ENCODE measurements at regions not wholly inside any gene's neighbourhood (a gene's known extent, or its start where the extent isn't known, plus 50 kb on each side); places are given as distances from the start of the nearest gene placed in this dataset.

- Mint-ChIP-seq H3K27ac (no peak overlapping the region), H3K9me3 (0 out of 2 replicates have a peak, but pooled peaks cover 5% of the 10 kb centered on the region), H3K27me3 (ENCODE audit: low read depth) (no peaks in the 10 kb centered on the region), H3K36me3 (no peaks in the 10 kb centered on the region), H3K4me1 (peaks cover 9% of the 10 kb centered on the region), H3K4me3 (no peak overlapping the region)
- DNase-seq (ENCODE audit: low spot score) (no peak), ATAC-seq (no peak)
- ChIA-PET POLR2A (no interaction called here), CTCF (no interaction called here)
- TF ChIP-seq USF2 (CRISPR knock-in tag; IDR thresholded peaks at IDR 0.05) (no peak), FOXK1 (CRISPR knock-in tag; IDR thresholded peaks at IDR 0.05) (no peak)
These were observed 246.0 kb upstream of the TENT5A start for GRCh38 chr6:81998432-81998831.

GRCh38 chr6:81997090-81997926, 244.8 kb upstream of the TENT5A start:
- Mint-ChIP-seq H3K27ac (no peak overlapping the region), H3K36me3 (no peaks in the 10 kb centered on the region), H3K27me3 (ENCODE audit: low read depth) (no peaks in the 10 kb centered on the region), H3K4me3 (no peak overlapping the region), H3K9me3 (0 out of 2 replicates have a peak, but pooled peaks cover 5% of the 10 kb centered on the region), H3K4me1 (peaks cover 9% of the 10 kb centered on the region)
- POLR2A ChIA-PET: no interaction called here
- DNase-seq (ENCODE audit: low spot score) (no peak), ATAC-seq (no peak)
- TF ChIP-seq ZBTB21 (CRISPR knock-in tag; IDR thresholded peaks at IDR 0.05; ENCODE audit: borderline replicate concordance) (no peak), ZNF425 (CRISPR knock-in tag; conservative IDR thresholded peaks at IDR 0.05) (no peak), E2F4 (CRISPR knock-in tag; IDR thresholded peaks at IDR 0.05; ENCODE audit: borderline replicate concordance, low read depth) (no peak), SOX15 (CRISPR knock-in tag; IDR thresholded peaks at IDR 0.05) (no peak), PREB (CRISPR knock-in tag; IDR thresholded peaks at IDR 0.05; ENCODE audit: borderline replicate concordance) (no peak), NFE2L1 (CRISPR knock-in tag; IDR thresholded peaks at IDR 0.05) (no peak), SP1 (CRISPR knock-in tag; conservative IDR thresholded peaks at IDR 0.05) (no peak), ATF3 (CRISPR knock-in tag; conservative IDR thresholded peaks at IDR 0.05) (no peak), NFYB (CRISPR knock-in tag; conservative IDR thresholded peaks at IDR 0.05; ENCODE audit: low read depth) (no peak), ZNF512 (CRISPR knock-in tag; IDR thresholded peaks at IDR 0.05; ENCODE audit: borderline replicate concordance) (no peak), ZNF263 (CRISPR knock-in tag; IDR thresholded peaks at IDR 0.05; ENCODE audit: low read depth) (no peak), CBFB (CRISPR knock-in tag; IDR thresholded peaks at IDR 0.05; ENCODE audit: low read depth) (no peak), KAT7 (CRISPR knock-in tag; IDR thresholded peaks at IDR 0.05; ENCODE audit: borderline replicate concordance) (no peak), ZNF138 (CRISPR knock-in tag; conservative IDR thresholded peaks at IDR 0.05) (no peak), MXD4 (CRISPR knock-in tag; IDR thresholded peaks at IDR 0.05; ENCODE audit: borderline replicate concordance) (no peak), TP53 (CRISPR knock-in tag; IDR thresholded peaks at IDR 0.05) (no peak), HMGA2 (CRISPR knock-in tag; IDR thresholded peaks at IDR 0.05) (no peak), FOXP4 (CRISPR knock-in tag; IDR thresholded peaks at IDR 0.05) (no peak), SMAD4 (CRISPR knock-in tag; IDR thresholded peaks at IDR 0.05) (no peak)
- CTCF ChIA-PET: no interaction called here

Data from WTC11 (cell line).